SK-N-MC (cell line): ENCODE measurements at regions not wholly inside any gene's neighbourhood (a gene's known extent, or its start where the extent isn't known, plus 50 kb on each side); places are given as distances from the start of the nearest gene placed in this dataset.

Source experiments
- EZH2 ChIP-seq: fragments of 200-600 bp; sonication (generic); IDR thresholded peaks from one replicate; pipeline ENCODE4 v1.6.1; 2017; ENCODE audit warnings: antibody characterized with exemption
- POLR2AphosphoS5 ChIP-seq: IDR thresholded peaks from 2 replicates; pipeline ENCODE4 v1.6.1; 2012; ENCODE audit warnings: mild to moderate bottlenecking, low read depth, low read length, borderline replicate concordance

GRCh38 chr13:30061217-30061616 lies 210.8 kb upstream of the UBL3 start:
- TF ChIP-seq POLR2AphosphoS5: no peak
- no peak for TF ChIP-seq EZH2
